ENCODE measurements at regions not wholly inside any gene's neighbourhood (a gene's known extent, or its start where the extent isn't known, plus 50 kb on each side); places are given as distances from the start of the nearest gene placed in this dataset.

DNA sequence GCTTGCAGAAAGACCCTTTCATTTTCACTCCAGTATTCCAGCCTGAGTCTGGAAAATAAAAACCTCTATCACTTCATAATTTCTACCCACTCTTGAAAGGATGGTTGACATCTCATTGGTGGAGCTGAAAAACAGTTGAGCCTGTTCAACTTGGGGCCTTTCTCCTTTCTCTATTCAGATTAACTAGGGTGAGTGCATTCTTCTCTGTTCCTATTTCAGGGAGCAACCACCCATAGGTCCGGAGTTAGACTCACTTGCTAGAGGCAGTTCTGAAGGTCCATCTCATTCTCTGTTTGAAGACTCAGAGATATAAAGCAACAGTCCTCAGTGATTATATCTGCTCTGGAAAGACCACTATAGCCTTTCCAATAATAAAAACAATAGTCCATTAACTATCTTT is 167.9 kb upstream of the SPOPL start:
- TF ChIP-seq EP300 (IDR thresholded peaks at IDR 0.05; ENCODE audit: low read depth) (no peak), POLR2A (IDR thresholded peaks at IDR 0.05) (no peak)

Measured in transverse colon (tissue), 1 donor.